Upper lobe of left lung (tissue), 4 donors: ENCODE measurements at regions not wholly inside any gene's neighbourhood (a gene's known extent, or its start where the extent isn't known, plus 50 kb on each side); places are given as distances from the start of the nearest gene placed in this dataset.

Source experiments
- EP300 ChIP-seq, 4 donors: sonication (generic); formaldehyde crosslinking; IDR thresholded peaks; one replicate each; pipeline ENCODE4 v1.5.1; 2017; ENCODE audit warnings: antibody characterized with exemption in 4 of 4, control low read depth in 2 of 4
- POLR2A ChIP-seq, 4 donors: fragments of 450-650 bp; IDR thresholded peaks; one replicate each; pipeline ENCODE4 v1.5.1; 2016 to 2017; ENCODE audit warnings: antibody characterized with exemption in 4 of 4, mild to moderate bottlenecking in 2 of 4
- TF ChIP-seq, protein P1 (sequence below), 6 experiments: fragments of 450-650 bp in 4 of 6; fragments of 200-600 bp in 2 of 6; sonication (generic) in 2 of 6; IDR thresholded peaks; one replicate each; pipeline ENCODE4 v1.5.1; 2016 to 2019; ENCODE audit warnings: antibody characterized with exemption in 6 of 6

DNA sequence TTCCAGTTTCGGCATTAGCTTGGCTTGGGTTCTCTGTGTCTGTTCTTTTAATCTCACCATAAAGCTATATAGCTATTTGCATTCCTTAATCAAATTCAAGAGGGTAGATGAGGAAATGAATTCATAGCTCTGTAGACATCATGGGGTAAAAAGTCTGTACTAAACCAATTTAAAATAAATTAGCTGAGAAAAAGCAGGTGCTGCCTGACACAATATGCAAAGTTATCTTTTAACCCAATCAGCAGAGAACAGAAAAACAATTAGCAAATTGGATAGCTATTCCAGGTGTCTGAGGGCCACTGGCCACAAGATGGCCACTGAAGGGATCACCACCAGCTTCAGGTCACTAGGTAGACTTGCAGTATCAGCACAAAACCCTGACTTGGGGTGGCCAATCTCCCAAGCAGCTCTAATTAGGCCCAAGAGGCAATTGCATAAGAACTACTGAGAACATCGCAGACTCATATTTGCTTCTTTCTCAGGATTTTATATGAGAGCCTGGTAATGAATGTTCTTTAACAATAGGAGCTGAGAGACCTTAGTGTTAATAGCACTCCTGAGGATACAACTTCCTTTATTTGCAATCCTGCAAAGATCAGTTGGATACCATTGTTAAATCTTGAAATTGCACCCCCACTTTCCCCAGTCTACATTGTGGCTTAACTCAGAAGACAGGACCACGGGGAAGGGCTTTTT is 494.3 kb downstream of the PDCD6IP start:
- TF ChIP-seq, protein P1, sequence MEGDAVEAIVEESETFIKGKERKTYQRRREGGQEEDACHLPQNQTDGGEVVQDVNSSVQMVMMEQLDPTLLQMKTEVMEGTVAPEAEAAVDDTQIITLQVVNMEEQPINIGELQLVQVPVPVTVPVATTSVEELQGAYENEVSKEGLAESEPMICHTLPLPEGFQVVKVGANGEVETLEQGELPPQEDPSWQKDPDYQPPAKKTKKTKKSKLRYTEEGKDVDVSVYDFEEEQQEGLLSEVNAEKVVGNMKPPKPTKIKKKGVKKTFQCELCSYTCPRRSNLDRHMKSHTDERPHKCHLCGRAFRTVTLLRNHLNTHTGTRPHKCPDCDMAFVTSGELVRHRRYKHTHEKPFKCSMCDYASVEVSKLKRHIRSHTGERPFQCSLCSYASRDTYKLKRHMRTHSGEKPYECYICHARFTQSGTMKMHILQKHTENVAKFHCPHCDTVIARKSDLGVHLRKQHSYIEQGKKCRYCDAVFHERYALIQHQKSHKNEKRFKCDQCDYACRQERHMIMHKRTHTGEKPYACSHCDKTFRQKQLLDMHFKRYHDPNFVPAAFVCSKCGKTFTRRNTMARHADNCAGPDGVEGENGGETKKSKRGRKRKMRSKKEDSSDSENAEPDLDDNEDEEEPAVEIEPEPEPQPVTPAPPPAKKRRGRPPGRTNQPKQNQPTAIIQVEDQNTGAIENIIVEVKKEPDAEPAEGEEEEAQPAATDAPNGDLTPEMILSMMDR (IDR thresholded peaks at IDR 0.05): no peak
- no peak for TF ChIP-seq POLR2A (IDR thresholded peaks at IDR 0.05)
- TF ChIP-seq EP300 (IDR thresholded peaks at IDR 0.05): no peak
